ENCODE measurements at regions not wholly inside any gene's neighbourhood (a gene's known extent, or its start where the extent isn't known, plus 50 kb on each side); places are given as distances from the start of the nearest gene placed in this dataset.

DNA sequence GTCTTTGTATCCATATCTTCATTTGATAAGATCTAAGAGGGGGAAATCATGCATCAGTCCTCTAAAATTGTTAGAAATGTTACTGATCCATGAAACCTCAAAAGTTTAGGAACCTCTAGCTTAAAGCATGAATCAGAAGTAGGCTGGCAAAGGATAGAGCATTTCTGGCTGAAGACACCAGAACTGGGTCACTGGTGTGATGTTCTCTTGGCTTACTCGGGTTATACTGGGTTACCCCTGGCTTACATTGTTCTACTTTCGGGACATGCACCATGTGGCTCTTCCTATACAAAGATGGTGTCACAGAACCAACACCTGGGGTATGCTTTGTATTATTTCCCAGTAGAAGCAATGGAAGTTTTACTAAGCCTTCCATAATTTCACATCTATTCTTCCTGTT lies 83.2 kb upstream of the TNP1 start:
- TF ChIP-seq, protein P1, sequence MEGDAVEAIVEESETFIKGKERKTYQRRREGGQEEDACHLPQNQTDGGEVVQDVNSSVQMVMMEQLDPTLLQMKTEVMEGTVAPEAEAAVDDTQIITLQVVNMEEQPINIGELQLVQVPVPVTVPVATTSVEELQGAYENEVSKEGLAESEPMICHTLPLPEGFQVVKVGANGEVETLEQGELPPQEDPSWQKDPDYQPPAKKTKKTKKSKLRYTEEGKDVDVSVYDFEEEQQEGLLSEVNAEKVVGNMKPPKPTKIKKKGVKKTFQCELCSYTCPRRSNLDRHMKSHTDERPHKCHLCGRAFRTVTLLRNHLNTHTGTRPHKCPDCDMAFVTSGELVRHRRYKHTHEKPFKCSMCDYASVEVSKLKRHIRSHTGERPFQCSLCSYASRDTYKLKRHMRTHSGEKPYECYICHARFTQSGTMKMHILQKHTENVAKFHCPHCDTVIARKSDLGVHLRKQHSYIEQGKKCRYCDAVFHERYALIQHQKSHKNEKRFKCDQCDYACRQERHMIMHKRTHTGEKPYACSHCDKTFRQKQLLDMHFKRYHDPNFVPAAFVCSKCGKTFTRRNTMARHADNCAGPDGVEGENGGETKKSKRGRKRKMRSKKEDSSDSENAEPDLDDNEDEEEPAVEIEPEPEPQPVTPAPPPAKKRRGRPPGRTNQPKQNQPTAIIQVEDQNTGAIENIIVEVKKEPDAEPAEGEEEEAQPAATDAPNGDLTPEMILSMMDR (IDR thresholded peaks at IDR 0.05; ENCODE audit: insufficient read depth, low read length) = no peak
- H3K4me3 ChIP-seq (ENCODE audit: low read depth, low read length) = no peak overlapping the region
- DNase-seq (ENCODE audit: low read depth) = no peak

DNA sequence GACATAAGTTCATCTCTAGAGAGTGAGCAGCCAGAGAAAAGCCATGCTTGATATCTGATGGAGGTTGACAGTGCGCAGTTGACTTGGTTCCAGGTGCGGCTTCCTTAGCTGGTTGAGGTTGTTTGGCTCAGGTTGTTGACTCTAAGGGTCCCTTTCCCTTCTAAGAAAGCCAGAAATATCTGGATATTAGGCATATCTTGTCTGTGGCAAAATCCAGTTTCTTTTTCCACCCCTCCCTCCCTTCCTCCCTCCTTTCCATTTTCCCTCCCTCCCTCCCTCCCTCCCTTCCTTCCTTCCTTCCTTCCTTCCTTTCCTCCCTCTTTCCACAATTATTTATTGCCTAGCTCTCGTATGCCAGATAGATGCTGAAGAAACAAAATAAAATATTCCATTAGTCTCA lies 82.6 kb upstream of the TNP1 start:
- no peak overlapping the region for H3K4me3 ChIP-seq (ENCODE audit: low read depth, low read length)
- TF ChIP-seq, protein P1 (IDR thresholded peaks at IDR 0.05; ENCODE audit: insufficient read depth, low read length) = no peak
- DNase-seq (ENCODE audit: low read depth) = no peak

DNA sequence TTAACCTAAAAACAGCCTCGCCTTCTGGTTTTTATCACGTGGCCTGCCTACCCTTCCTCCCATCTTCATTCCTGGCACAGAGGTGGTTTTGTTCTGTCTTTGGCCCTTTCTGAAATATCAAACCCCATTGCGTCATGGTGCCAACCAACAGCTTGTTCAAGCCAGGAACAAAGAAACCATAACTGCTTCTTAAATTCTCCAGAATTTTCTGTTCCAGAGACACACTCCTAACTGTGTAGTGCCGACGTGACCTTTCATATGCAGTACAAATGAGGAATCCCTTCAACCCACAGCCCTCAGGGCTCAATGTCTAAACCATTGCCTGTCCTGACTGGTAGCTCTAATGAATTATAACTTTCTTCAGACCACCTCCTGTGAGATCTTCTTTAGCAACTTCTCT lies 82.2 kb upstream of the TNP1 start:
- no peak for DNase-seq (ENCODE audit: low read depth)
- TF ChIP-seq, protein P1 (IDR thresholded peaks at IDR 0.05; ENCODE audit: insufficient read depth, low read length) = no peak
- H3K4me3 ChIP-seq (ENCODE audit: low read depth, low read length) = no peak overlapping the region

DNA sequence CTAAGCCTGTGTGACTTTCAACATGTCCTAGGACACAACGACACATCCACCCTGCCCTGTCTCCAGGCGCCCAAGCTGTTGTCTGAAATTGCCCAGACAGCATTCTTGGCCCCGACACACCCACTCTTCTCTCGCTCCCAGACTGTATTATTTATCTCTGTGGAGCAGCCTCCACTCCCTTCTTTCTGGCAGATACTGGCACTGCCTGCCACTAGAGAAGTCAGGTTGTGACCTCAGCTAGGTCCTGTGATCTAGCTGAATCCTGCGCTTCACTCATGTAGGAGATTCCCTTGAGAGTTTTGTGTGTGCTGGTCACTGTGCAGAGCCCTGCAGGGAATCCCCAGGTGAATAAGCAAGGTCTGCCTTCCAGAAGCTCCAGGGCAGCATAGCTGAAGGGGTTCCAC lies 77.1 kb upstream of the TNP1 start:
- DNase-seq (ENCODE audit: low read depth) = no peak
- TF ChIP-seq, protein P1 (IDR thresholded peaks at IDR 0.05; ENCODE audit: insufficient read depth, low read length) = no peak
- no peak overlapping the region for H3K4me3 ChIP-seq (ENCODE audit: low read depth, low read length)

DNA sequence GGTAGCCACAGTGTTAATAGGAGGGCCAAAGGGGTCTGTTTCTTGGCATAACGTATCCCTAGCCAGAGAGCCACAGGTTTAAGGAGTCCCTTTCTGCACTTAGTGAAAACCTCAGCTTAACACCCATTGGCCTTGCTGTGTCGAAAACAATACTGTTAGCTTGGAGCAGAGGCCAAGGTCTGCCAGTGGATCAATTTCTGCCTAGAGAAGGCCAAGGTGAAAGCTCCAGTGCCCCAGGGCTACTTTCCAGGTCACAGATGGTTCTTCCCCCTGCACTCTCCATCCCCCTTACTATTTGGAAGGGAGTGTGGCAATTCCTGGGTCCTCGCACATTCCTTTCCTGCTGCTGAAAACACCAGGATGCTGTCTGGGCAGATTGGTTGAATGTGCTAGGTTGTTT lies 74.8 kb upstream of the TNP1 start:
- DNase-seq (ENCODE audit: low read depth) = no peak
- TF ChIP-seq, protein P1 (IDR thresholded peaks at IDR 0.05; ENCODE audit: insufficient read depth, low read length) = no peak
- no peak overlapping the region for H3K4me3 ChIP-seq (ENCODE audit: low read depth, low read length)

DNA sequence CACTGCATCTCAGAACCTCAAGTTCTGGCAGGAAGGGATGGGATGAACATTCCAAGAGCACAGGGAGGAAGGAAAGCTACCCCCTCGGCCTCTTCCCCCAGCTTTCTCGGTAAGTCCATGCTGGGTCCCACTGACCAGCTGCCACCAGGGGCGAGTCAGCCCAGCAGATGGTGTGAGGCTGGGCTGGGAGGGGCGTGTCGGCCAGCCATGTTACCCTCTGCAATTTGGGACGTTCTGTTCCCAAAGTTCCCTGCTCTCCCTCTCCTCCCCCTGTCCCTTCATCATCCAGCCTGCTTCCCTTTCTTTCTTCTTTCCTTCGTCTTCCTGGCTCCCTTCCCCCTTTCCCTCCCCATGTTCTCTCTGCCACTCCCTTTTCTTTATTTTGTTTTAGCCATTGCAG lies 74.3 kb upstream of the TNP1 start:
- no peak for DNase-seq (ENCODE audit: low read depth)
- TF ChIP-seq, protein P1 (IDR thresholded peaks at IDR 0.05; ENCODE audit: insufficient read depth, low read length) = no peak
- H3K4me3 ChIP-seq (ENCODE audit: low read depth, low read length) = no peak overlapping the region

DNA sequence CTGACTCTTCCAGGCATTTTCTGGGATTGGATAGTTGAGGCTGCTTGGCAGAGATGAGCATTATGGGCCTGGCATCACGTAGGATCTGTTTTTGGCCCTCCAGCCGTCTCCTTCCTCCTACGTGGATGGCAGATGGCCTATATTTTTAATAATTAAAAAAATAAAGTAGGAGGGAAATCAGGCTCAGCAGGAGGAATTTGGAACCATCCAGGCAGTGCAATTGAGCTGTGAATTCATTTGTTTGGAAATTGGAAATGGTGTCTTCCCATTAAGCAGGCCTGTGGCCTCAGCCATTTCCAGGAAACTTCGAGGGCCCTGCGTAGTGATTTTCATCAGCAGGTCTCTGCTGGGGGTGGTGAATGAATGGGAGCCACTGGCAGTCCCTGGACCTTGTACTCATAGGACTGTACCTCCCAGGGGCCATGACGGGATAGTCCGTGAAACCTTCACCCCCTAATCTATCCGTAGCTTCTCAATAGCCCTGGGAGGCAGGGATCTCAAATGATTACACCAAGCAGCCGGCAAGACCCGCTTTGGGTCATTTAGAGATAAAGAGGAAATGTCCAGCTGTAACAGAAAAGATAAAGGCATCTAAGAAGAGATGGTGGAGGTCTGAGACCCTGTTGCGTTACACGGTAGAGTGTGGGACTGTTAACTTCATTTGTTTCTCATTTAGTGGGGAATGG lies 73.1 kb upstream of the TNP1 start:
- H3K4me3 ChIP-seq (ENCODE audit: low read depth, low read length) = no peak overlapping the region
- no peak for DNase-seq (ENCODE audit: low read depth)
- TF ChIP-seq, protein P1 (IDR thresholded peaks at IDR 0.05; ENCODE audit: insufficient read depth, low read length) = no peak

Data from fibroblast of the aortic adventitia (primary cell).